NB4 (cell line): ENCODE measurements at regions not wholly inside any gene's neighbourhood (a gene's known extent, or its start where the extent isn't known, plus 50 kb on each side); places are given as distances from the start of the nearest gene placed in this dataset.

ENCODE experiments used
- CTCF ChIP-seq: IDR thresholded peaks from one replicate; pipeline ENCODE4 v1.5.1; 2012; ENCODE audit warnings: low read depth, low read length
- POLR2A ChIP-seq: IDR thresholded peaks from 2 replicates; pipeline ENCODE4 v1.6.1; 2011; ENCODE audit warnings: mild to moderate bottlenecking; ENCODE audit not compliant: insufficient read length; ENCODE audit errors: extremely low read depth

- no peak for TF ChIP-seq CTCF
- no peak for TF ChIP-seq POLR2A
Observed at GRCh38 chrX:39564751-39565150, 533.0 kb downstream of the BCOR start.
